MV-4-11 (cell line): ENCODE measurements at regions not wholly inside any gene's neighbourhood (a gene's known extent, or its start where the extent isn't known, plus 50 kb on each side); places are given as distances from the start of the nearest gene placed in this dataset.

ENCODE experiments used
- DNase-seq: peaks from one replicate; lab custom pipeline; 2025; lab: John Stamatoyannopoulos, UW

- DNase-seq, result no peak
These were observed 79.5 kb downstream of the CD200 start for GRCh38 chr3:112412494-112412893.

GRCh38 chr3:112413074-112413473 is 80.1 kb downstream of the CD200 start:
- DNase-seq, result peak; percentile 30

- no peak for DNase-seq
These were observed 80.8 kb downstream of the CD200 start for GRCh38 chr3:112413722-112414121.
